A549 (cell line): ENCODE measurements at regions not wholly inside any gene's neighbourhood (a gene's known extent, or its start where the extent isn't known, plus 50 kb on each side); places are given as distances from the start of the nearest gene placed in this dataset.

Source experiments
- ATAC-seq, 2 experiments: fragments of 200-7000 bp in 1 of 2; fragments of >200 bp in 1 of 2; cut with Nextera tagmentation in 1 of 2; cut with Tn5 transposase in 1 of 2; 3 replicates each; pipeline versions ENCODE4 v1.8.0 to v1.9.1; 2018 to 2020; ENCODE audit warnings: mild to moderate bottlenecking in 1 of 2, moderate library complexity in 1 of 2
- CTCF ChIA-PET: fragments of 300-600 bp; sonication (Branson Sonifier 250); formaldehyde crosslinking; extraction: SDS; loops from one replicate; lab custom pipeline; 2021; ENCODE audit warnings: antibody characterized with exemption, inconsistent platforms; lab: Yijun Ruan, JAX
- POLR2A ChIA-PET: fragments of 350-600 bp; formaldehyde crosslinking; extraction: SDS; loops from one replicate; lab custom pipeline; 2021; ENCODE audit warnings: antibody characterized with exemption, inconsistent platforms; lab: Yijun Ruan, JAX
- DNase-seq, 2 experiments: peaks; one replicate each; pipeline versions ENCODE4 v3.0.0 to v3.0.0-alpha.2; 2011 to 2016; ENCODE audit warnings: low read depth in 1 of 2, low spot score in 1 of 2
- FAIRE-seq: peaks from 2 replicates; lab custom pipeline; 2011; peaks lifted over from hg19 to GRCh38; lab: Jason Lieb, UNC
- H3K27ac ChIP-seq, 2 experiments: fragments of >200 bp; sonication (Bioruptor Twin); formaldehyde crosslinking; 3 replicates each; pipeline ENCODE4 v1.5.1; 2016 to 2017
- H3K4me1 ChIP-seq: fragments of >200 bp; sonication (Bioruptor Twin); formaldehyde crosslinking; 3 replicates; pipeline ENCODE4 v1.6.1; 2016
- H3K4me2 ChIP-seq: fragments of >200 bp; sonication (Bioruptor Twin); formaldehyde crosslinking; 3 replicates; pipeline ENCODE4 v1.6.1; 2016
- H3K4me3 ChIP-seq: fragments of >200 bp; sonication (Bioruptor Twin); formaldehyde crosslinking; 3 replicates; pipeline ENCODE4 v1.5.1; 2016
- H3K9me3 ChIP-seq: fragments of >200 bp; sonication (Bioruptor Twin); formaldehyde crosslinking; 3 replicates; pipeline ENCODE4 v1.6.1; 2016
- BHLHE40 ChIP-seq: IDR thresholded peaks from 2 replicates; pipeline ENCODE4 v1.6.1; 2012; ENCODE audit warnings: low read depth, low read length, inconsistent platforms
- CBX2 ChIP-seq: fragments of 200-600 bp; sonication (generic); IDR thresholded peaks from 2 replicates; pipeline ENCODE4 v1.6.1; 2016; ENCODE audit warnings: low read depth, mild to moderate bottlenecking, borderline replicate concordance
- EHMT2 ChIP-seq: fragments of 200-600 bp; sonication (generic); IDR thresholded peaks from 2 replicates; pipeline ENCODE4 v1.6.1; 2016; ENCODE audit warnings: antibody characterized with exemption, low read depth, mild to moderate bottlenecking, moderate library complexity
- ELK1 ChIP-seq: fragments of 150-350 bp; IDR thresholded peaks from 2 replicates; pipeline ENCODE4 v1.6.1; 2014; ENCODE audit warnings: low read depth, mild to moderate bottlenecking, low read length
- ESRRA ChIP-seq: fragments of 150-350 bp; IDR thresholded peaks from 2 replicates; pipeline ENCODE4 v1.6.1; 2014; ENCODE audit warnings: mild to moderate bottlenecking, low read length, borderline replicate concordance
- FOSB ChIP-seq: fragments of 250-450 bp; sonication (Bioruptor Pico); IDR thresholded peaks from 2 replicates; pipeline ENCODE4 v1.5.0; 2020; ENCODE audit warnings: mild to moderate bottlenecking, moderate library complexity
- FOSL2 ChIP-seq, 2 experiments: fragments of 450-650 bp in 1 of 2; fragments of >200 bp in 1 of 2; sonication (Bioruptor Twin) in 1 of 2; formaldehyde crosslinking; IDR thresholded peaks; 2 replicates each; pipeline versions ENCODE4 v1.5.0 to v1.6.1; 2016 to 2020; ENCODE audit warnings: mild to moderate bottlenecking in 1 of 2, moderate library complexity in 1 of 2
- FOXS1 ChIP-seq: fragments of 250-450 bp; sonication (Bioruptor Pico); IDR thresholded peaks from 2 replicates; pipeline ENCODE4 v1.5.0; 2020; ENCODE audit warnings: mild to moderate bottlenecking, moderate library complexity
- HOXB5 ChIP-seq: fragments of 250-450 bp; sonication (Bioruptor Pico); IDR thresholded peaks from 2 replicates; pipeline ENCODE4 v1.5.0; 2020; ENCODE audit warnings: mild to moderate bottlenecking, moderate library complexity
- JUNB ChIP-seq: fragments of >200 bp; sonication (Bioruptor Twin); formaldehyde crosslinking; IDR thresholded peaks from 2 replicates; pipeline ENCODE4 v1.6.1; 2016
- KDM5A ChIP-seq: fragments of 200-600 bp; sonication (generic); IDR thresholded peaks from 2 replicates; pipeline ENCODE4 v1.6.1; 2016; ENCODE audit warnings: antibody characterized with exemption, mild to moderate bottlenecking
- MAFK ChIP-seq: fragments of 450-650 bp; IDR thresholded peaks from 2 replicates; pipeline ENCODE4 v1.6.1; 2014; ENCODE audit not compliant: partially characterized antibody
- NFE2L2 ChIP-seq: fragments of 150-350 bp; conservative IDR thresholded peaks from 2 replicates; pipeline ENCODE4 v1.6.1; 2014; ENCODE audit warnings: low read length
- NPAS2 ChIP-seq: fragments of 250-450 bp; sonication (Bioruptor Pico); IDR thresholded peaks from 2 replicates; pipeline ENCODE4 v1.8.0; 2022; ENCODE audit warnings: mild to moderate bottlenecking, moderate library complexity, borderline replicate concordance
- NR3C1 ChIP-seq: fragments of >200 bp; sonication (Bioruptor Twin); formaldehyde crosslinking; IDR thresholded peaks from 3 replicates; pipeline ENCODE4 v1.6.1; 2017
- POLR2A ChIP-seq: IDR thresholded peaks from 2 replicates; pipeline ENCODE4 v1.6.1; 2012; ENCODE audit warnings: mild to moderate bottlenecking, low read length
- POLR2AphosphoS2 ChIP-seq: conservative IDR thresholded peaks from 2 replicates; pipeline ENCODE4 v1.6.1; 2012; ENCODE audit warnings: low read length, improper control_type of control experiment, inconsistent platforms
- REST ChIP-seq: fragments of 200-600 bp; sonication (generic); IDR thresholded peaks from 2 replicates; pipeline ENCODE4 v1.6.1; 2016; ENCODE audit warnings: antibody characterized with exemption, mild to moderate bottlenecking, moderate library complexity
- RNF2 ChIP-seq: fragments of 200-600 bp; sonication (generic); IDR thresholded peaks from 2 replicates; pipeline ENCODE4 v1.6.1; 2016; ENCODE audit warnings: low read depth, mild to moderate bottlenecking, antibody characterized with exemption, moderate library complexity, borderline replicate concordance
- TP53 ChIP-seq: fragments of 250-450 bp; sonication (Bioruptor Pico); IDR thresholded peaks from 2 replicates; pipeline ENCODE4 v1.5.0; 2021; ENCODE audit warnings: mild to moderate bottlenecking, moderate library complexity
- ZC3H11A ChIP-seq: fragments of 450-650 bp; IDR thresholded peaks from 2 replicates; pipeline ENCODE4 v1.6.1; 2014; ENCODE audit warnings: antibody characterized with exemption, mild to moderate bottlenecking
- ZNF302 ChIP-seq: fragments of 250-450 bp; sonication (Bioruptor Pico); IDR thresholded peaks from 2 replicates; pipeline ENCODE4 v1.9.0; 2021; ENCODE audit warnings: inconsistent platforms, mild to moderate bottlenecking, moderate library complexity
- ZSCAN20 ChIP-seq: fragments of 250-450 bp; sonication (Bioruptor Pico); IDR thresholded peaks from 2 replicates; pipeline ENCODE4 v1.8.0; 2022; ENCODE audit warnings: mild to moderate bottlenecking, moderate library complexity
- WGBS: methylation state at CpG from one replicate; pipeline ENCODE4 v1.1.6; 2017; ENCODE audit errors: missing lambda C conversion rate; 5-methylcytosine and 5-hydroxymethylcytosine counted together
- TF ChIP-seq, protein P1 (sequence below): fragments of 250-450 bp; sonication (Bioruptor Pico); IDR thresholded peaks from 2 replicates; pipeline ENCODE4 v1.5.0; 2020; ENCODE audit warnings: low read depth, mild to moderate bottlenecking, moderate library complexity
- TF ChIP-seq, protein P2 (sequence below): fragments of >200 bp; sonication (Bioruptor Twin); formaldehyde crosslinking; IDR thresholded peaks from 3 replicates; pipeline ENCODE4 v1.6.1; 2016
- TF ChIP-seq, protein P3 (sequence below): fragments of >200 bp; sonication (Bioruptor Twin); formaldehyde crosslinking; IDR thresholded peaks from 2 replicates; pipeline ENCODE4 v1.6.1; 2016

DNA sequence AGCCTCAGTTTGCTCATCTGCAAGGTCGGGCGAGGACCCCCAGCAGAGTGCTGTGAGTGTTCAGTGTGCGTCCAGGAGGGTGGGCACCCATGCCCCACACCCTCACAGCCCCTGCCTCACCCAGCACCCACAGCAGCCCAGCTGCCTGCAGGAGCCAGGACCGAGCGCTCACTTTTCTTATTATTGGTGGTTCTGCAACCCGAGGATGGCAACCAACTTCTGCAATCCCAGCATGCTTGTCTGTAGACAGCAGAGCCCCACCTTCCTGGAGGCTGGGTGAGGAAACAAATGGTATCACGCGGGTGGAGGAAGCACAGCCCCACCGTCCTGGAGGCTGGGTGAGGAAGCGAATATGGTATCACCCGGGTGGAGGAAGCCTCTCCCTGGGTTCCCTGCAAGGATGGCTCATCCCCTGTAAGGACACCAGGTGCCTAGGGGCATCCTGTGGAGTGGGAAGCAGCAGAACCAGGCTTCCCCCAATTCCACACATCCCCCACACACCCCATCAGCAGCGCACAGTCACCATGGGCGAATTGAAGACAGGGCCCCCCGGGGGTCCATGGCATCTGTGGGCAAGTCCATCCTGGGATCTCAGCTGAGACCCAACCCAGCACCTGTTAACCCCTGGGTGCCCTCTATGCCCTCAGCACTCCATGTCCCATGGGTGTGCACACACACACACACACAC is 220.5 kb upstream of the RAB6C start (continued):
- TF ChIP-seq MAFK (no peak), ZNF302 (CRISPR knock-in tag) (no peak), CBX2 (no peak), POLR2A (no peak), ZSCAN20 (CRISPR knock-in tag) (no peak), ESRRA (no peak), HOXB5 (no peak), ZC3H11A (no peak)
- TF ChIP-seq, protein P1, sequence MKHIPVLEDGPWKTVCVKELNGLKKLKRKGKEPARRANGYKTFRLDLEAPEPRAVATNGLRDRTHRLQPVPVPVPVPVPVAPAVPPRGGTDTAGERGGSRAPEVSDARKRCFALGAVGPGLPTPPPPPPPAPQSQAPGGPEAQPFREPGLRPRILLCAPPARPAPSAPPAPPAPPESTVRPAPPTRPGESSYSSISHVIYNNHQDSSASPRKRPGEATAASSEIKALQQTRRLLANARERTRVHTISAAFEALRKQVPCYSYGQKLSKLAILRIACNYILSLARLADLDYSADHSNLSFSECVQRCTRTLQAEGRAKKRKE (CRISPR knock-in tag), result no peak

GRCh38 chr2:129759472-129760010 is 219.9 kb upstream of the RAB6C start:
- Histone ChIP-seq H3K27ac (no peak overlapping the region), H3K4me1 (no peaks in the 10 kb centered on the region), H3K9me3 (no peaks in the 10 kb centered on the region), H3K4me3 (no peak overlapping the region), H3K4me2 (no peak overlapping the region)
- TF ChIP-seq NPAS2 (CRISPR knock-in tag) (no peak), ZC3H11A (no peak), RNF2 (no peak), TP53 (no peak), FOXS1 (no peak), EHMT2 (no peak), KDM5A (no peak), ELK1 (no peak), NR3C1 (no peak), BHLHE40 (no peak)
- TF ChIP-seq, protein P2, sequence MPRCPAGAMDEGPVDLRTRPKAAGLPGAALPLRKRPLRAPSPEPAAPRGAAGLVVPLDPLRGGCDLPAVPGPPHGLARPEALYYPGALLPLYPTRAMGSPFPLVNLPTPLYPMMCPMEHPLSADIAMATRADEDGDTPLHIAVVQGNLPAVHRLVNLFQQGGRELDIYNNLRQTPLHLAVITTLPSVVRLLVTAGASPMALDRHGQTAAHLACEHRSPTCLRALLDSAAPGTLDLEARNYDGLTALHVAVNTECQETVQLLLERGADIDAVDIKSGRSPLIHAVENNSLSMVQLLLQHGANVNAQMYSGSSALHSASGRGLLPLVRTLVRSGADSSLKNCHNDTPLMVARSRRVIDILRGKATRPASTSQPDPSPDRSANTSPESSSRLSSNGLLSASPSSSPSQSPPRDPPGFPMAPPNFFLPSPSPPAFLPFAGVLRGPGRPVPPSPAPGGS, result no peak
- ChIA-PET POLR2A (no interaction called here), CTCF (no interaction called here)
- WGBS, result 23% methylated on average over 2 of the region's 2 CpGs
- FAIRE-seq (no peak), ATAC-seq (no peak), DNase-seq (no peak)

- 43% methylated on average over 3 of the region's 7 CpGs for whole genome bisulfite sequencing
- no peaks in the 10 kb centered on the region for H3K4me1 ChIP-seq
- DNase-seq (no peak), ATAC-seq (no peak), FAIRE-seq (no peak)
- POLR2A ChIA-PET, result no interaction called here
- H3K4me2 ChIP-seq, result no peak overlapping the region
- CTCF ChIA-PET, result no interaction called here
- no peak overlapping the region for H3K4me3 ChIP-seq
- H3K9me3 ChIP-seq, result no peaks in the 10 kb centered on the region
- H3K27ac ChIP-seq, result no peak overlapping the region
- TF ChIP-seq FOSB (no peak), FOSL2 (IDR thresholded peaks at IDR 0.05) (no peak), FOSL2 (CRISPR knock-in tag; IDR thresholded peaks at IDR 0.05) (no peak), REST (no peak), JUNB (no peak), ZC3H11A (no peak), TP53 (no peak), HOXB5 (no peak), POLR2AphosphoS2 (no peak), NFE2L2 (no peak), ELK1 (no peak)
- TF ChIP-seq, protein P2, result no peak
- TF ChIP-seq, protein P3, sequence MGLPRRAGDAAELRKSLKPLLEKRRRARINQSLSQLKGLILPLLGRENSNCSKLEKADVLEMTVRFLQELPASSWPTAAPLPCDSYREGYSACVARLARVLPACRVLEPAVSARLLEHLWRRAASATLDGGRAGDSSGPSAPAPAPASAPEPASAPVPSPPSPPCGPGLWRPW, result no peak
These were observed 218.8 kb upstream of the RAB6C start for GRCh38 chr2:129760669-129761068.
